Left lung (tissue), 4 donors: ENCODE measurements at regions not wholly inside any gene's neighbourhood (a gene's known extent, or its start where the extent isn't known, plus 50 kb on each side); places are given as distances from the start of the nearest gene placed in this dataset.

ENCODE experiments used
- ATAC-seq: fragments of 200-7000 bp; cut with Tn5 transposase; one replicate; pipeline ENCODE4 v1.9.1; 2020; ENCODE audit warnings: moderate library complexity
- DNase-seq, 4 donors: peaks; one replicate each; pipeline ENCODE4 v3.0.0-alpha.2; 2013 to 2020
- H3K27ac ChIP-seq, 2 donors: fragments of 200-600 bp; sonication (generic) in 1 of 2; one replicate each; pipeline versions ENCODE4 v1.5.0 to v1.8.0; 2020 to 2021
- H3K27me3 ChIP-seq, 2 donors: fragments of 200-600 bp; sonication (generic) in 1 of 2; one replicate each; pipeline versions ENCODE4 v1.5.0 to v1.8.0; 2020 to 2021
- H3K36me3 ChIP-seq, 2 donors: fragments of 200-600 bp; sonication (generic) in 1 of 2; one replicate each; pipeline versions ENCODE4 v1.5.0 to v1.8.0; 2020 to 2021
- H3K4me1 ChIP-seq, 2 donors: fragments of 200-600 bp; one replicate each; pipeline ENCODE4 v1.8.0; 2021
- H3K4me3 ChIP-seq, 2 donors: fragments of 200-600 bp; sonication (generic) in 1 of 2; one replicate each; pipeline versions ENCODE4 v1.5.0 to v1.8.0; 2020 to 2021; ENCODE audit warnings: mild to moderate bottlenecking in 1 of 2
- H3K9me3 ChIP-seq, 2 donors: fragments of 200-600 bp; sonication (generic) in 1 of 2; one replicate each; pipeline versions ENCODE4 v1.5.0 to v1.8.0; 2020 to 2021
- intact Hi-C, 2 donors: fragments of 100-400 bp; cut with DNase I; formaldehyde crosslinking; loops; one replicate each; pipeline versions ENCODE4 v1.11.2 to v1.14.2; 2022
- TF ChIP-seq, protein P1 (sequence below), 2 donors: fragments of 200-600 bp; sonication (generic) in 1 of 2; IDR thresholded peaks; one replicate each; pipeline versions ENCODE4 v1.5.0 to v1.8.0; 2021; ENCODE audit warnings: antibody characterized with exemption in 2 of 2
- donor health status: DM: no; HTN: yes; CAD: no.
- donor health status: DM: no; HTN: no; CAD: no.

DNA sequence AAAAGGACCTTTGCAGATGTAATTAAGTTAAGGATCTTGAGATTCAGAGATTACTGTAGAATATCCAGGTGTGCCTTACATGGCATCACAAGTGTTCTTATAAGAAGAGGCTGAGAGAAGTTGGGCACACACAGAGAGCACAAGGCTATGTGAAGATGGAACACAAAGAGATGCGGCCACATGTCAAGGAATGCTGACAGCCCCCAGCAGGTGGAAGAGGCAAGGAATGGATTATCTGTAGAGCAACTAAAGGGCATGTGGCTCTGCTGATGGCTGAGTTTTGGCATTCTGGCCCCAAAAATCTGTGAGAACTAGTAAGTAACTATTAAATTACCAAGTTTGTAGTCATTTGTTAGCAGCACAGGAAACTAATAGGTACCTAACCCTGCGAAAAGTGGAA, 640.7 kb upstream of the PCDH15 start:
- no peak overlapping the region for H3K27ac ChIP-seq
- no peak for ATAC-seq
- DNase-seq = no peak
- TF ChIP-seq, protein P1, sequence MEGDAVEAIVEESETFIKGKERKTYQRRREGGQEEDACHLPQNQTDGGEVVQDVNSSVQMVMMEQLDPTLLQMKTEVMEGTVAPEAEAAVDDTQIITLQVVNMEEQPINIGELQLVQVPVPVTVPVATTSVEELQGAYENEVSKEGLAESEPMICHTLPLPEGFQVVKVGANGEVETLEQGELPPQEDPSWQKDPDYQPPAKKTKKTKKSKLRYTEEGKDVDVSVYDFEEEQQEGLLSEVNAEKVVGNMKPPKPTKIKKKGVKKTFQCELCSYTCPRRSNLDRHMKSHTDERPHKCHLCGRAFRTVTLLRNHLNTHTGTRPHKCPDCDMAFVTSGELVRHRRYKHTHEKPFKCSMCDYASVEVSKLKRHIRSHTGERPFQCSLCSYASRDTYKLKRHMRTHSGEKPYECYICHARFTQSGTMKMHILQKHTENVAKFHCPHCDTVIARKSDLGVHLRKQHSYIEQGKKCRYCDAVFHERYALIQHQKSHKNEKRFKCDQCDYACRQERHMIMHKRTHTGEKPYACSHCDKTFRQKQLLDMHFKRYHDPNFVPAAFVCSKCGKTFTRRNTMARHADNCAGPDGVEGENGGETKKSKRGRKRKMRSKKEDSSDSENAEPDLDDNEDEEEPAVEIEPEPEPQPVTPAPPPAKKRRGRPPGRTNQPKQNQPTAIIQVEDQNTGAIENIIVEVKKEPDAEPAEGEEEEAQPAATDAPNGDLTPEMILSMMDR (IDR thresholded peaks at IDR 0.05) = no peak
- H3K4me1 ChIP-seq = no peaks in the 10 kb centered on the region
- H3K4me3 ChIP-seq = no peak overlapping the region
- H3K27me3 ChIP-seq = no peaks in the 10 kb centered on the region
- H3K9me3 ChIP-seq = no peaks in the 10 kb centered on the region
- intact Hi-C loops = no loop called here
- H3K36me3 ChIP-seq = no peaks in the 10 kb centered on the region

DNA sequence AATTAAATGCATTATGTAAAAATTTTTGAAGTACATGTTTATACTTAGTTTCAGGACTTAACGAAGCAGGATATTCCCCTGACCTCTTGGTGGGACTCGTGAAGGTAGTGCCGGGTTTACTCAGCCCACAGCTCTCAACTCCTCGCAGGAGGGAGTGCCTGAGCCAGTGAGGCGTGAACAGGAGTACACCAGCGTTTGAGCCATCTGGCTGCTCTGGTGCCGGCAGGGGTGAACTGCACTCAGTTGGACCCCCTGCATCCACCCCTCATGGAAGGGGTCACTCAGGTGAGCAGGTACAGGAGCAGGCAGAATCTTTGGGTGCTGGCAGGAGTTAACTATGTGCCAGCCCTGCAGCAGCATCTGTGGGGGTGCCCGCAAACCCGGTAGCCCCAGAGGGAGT, 625.1 kb upstream of the PCDH15 start:
- no peak for DNase-seq
- intact Hi-C loops = no loop called here
- H3K27ac ChIP-seq = no peak overlapping the region
- H3K36me3 ChIP-seq = no peaks in the 10 kb centered on the region
- peaks cover 0 to 2% of the 10 kb centered on the region in 2 donors for H3K9me3 ChIP-seq
- no peak overlapping the region for H3K4me3 ChIP-seq
- TF ChIP-seq, protein P1 (IDR thresholded peaks at IDR 0.05) = no peak
- no peaks in the 10 kb centered on the region for H3K4me1 ChIP-seq
- H3K27me3 ChIP-seq = no peaks in the 10 kb centered on the region
- ATAC-seq = no peak

DNA sequence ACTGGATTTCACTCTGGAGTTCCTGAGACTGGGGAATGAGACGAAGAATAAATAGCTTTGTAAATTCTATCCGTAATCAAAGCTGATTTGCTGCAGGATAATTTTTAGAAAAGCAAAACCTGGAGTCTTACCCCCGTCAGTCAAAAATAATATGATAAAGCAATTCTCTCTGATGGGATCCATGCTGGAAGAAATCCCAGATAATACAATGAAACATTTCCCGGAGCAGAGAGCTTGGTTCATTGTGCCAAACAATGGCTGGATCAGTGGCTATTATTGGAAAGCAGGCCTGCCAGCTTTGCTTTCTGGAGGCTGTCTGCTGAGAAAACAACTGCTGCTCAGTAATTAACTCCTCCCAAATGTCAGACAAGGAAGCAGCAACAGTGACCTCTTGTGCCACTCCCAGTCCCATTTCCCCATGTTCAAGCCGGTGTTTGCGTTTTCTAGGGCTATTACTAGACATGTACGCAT, 609.4 kb upstream of the PCDH15 start:
- DNase-seq (peak in 2 of 4 donors; percentile 9 to 35), ATAC-seq (peak; percentile 57)
- no peaks in the 10 kb centered on the region for H3K36me3 ChIP-seq
- TF ChIP-seq, protein P1 (IDR thresholded peaks at IDR 0.05) = no peak
- H3K9me3 ChIP-seq = no peaks in the 10 kb centered on the region
- H3K27ac ChIP-seq = no peak overlapping the region
- no peaks in the 10 kb centered on the region for H3K27me3 ChIP-seq
- H3K4me3 ChIP-seq = no peak overlapping the region
- intact Hi-C loops = no loop called here
- H3K4me1 ChIP-seq = no peaks in the 10 kb centered on the region

DNA sequence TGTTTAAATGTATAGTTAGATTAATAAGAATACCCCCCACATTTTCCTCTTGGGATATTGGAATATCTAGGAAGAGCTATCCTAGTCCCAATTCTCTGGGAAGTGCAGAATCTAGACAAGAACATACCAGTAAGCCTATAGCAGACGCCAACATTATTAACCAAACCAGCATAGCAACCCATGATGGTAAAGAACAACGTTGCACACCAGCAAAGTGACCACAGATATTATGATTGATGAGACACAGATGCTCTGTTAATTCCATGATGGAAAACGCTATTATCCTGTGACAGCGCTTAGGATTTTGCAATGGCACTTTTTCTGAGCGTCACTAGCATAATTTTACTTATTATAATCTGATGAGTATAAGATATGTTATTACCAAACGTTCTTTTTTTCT, 603.1 kb upstream of the PCDH15 start:
- H3K36me3 ChIP-seq = no peaks in the 10 kb centered on the region
- intact Hi-C loops = no loop called here
- H3K27me3 ChIP-seq = no peaks in the 10 kb centered on the region
- H3K27ac ChIP-seq = no peak overlapping the region
- H3K4me3 ChIP-seq = no peak overlapping the region
- no peak for ATAC-seq
- TF ChIP-seq, protein P1 (IDR thresholded peaks at IDR 0.05) = no peak
- no peaks in the 10 kb centered on the region for H3K4me1 ChIP-seq
- DNase-seq = no peak
- no peaks in the 10 kb centered on the region for H3K9me3 ChIP-seq

DNA sequence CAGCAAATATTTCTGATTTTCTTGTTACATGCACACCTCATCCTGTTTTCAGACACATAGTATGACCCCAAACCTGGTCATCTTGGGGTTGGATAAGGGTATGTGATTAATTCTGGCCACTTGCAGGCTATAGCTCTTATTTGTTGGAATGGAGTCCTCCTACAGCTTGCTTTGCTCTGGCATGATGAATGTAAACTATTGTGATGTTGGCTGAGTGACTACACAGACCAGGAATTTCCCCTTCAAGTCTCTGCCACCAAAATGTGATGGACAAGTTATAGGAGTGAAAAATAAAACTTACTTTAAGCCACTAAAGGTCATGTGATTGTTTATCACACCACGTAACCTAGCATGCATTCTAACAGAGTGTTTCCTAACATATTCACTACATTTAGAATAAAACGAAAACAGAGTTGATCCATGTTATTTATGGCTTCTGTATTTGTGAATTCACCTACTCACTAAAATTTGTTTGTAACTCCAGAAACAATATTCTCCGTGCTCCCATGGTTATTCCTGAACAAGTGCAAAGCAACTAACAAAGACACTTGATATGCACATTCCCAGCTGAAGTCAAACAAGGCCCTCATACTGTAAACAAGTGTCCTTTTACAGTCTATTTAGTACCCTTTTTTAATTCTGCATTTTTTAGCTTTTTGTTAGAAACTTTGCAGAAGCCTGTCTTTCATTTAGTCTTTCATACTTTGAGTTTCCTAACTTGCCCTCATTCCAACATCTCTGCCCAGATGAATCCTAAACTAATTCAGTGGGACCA, 599.2 kb upstream of the PCDH15 start:
- Histone ChIP-seq H3K4me3 (no peak overlapping the region), H3K9me3 (no peaks in the 10 kb centered on the region), H3K27me3 (no peaks in the 10 kb centered on the region), H3K4me1 (no peaks in the 10 kb centered on the region), H3K27ac (no peak overlapping the region), H3K36me3 (no peaks in the 10 kb centered on the region)
- DNase-seq = no peak
- intact Hi-C loops = no loop called here
- ATAC-seq = no peak
- TF ChIP-seq, protein P1 (IDR thresholded peaks at IDR 0.05) = no peak
